ENCODE measurements at regions not wholly inside any gene's neighbourhood (a gene's known extent, or its start where the extent isn't known, plus 50 kb on each side); places are given as distances from the start of the nearest gene placed in this dataset.

- H3K4me2 ChIP-seq (ENCODE audit: low read length): no peak overlapping the region
- no peaks in the 10 kb centered on the region for H3K79me2 ChIP-seq (replicated peaks; ENCODE audit: insufficient read depth, low read length)
- H2AFZ ChIP-seq (ENCODE audit: low read depth, low read length): peak overlapping the region; percentile 43
- no peaks in the 10 kb centered on the region for H3K9me2 ChIP-seq (ENCODE audit: insufficient read depth, low read length)
- TF ChIP-seq RAD21 (conservative IDR thresholded peaks at IDR 0.05): no peak
- TF ChIP-seq TAF1 (IDR thresholded peaks at IDR 0.05; ENCODE audit: low read depth): no peak
- peak; percentile 56 for TF ChIP-seq POLR2AphosphoS5 (IDR thresholded peaks at IDR 0.05)
- no peak for TF ChIP-seq CTCF (IDR thresholded peaks at IDR 0.05; ENCODE audit: poor library complexity, severe bottlenecking)
- TF ChIP-seq REST (IDR thresholded peaks at IDR 0.05; ENCODE audit: borderline replicate concordance): no peak
- peak; percentile 81 for TF ChIP-seq EP300 (conservative IDR thresholded peaks at IDR 0.05; ENCODE audit: poor library complexity, severe bottlenecking)
- TF ChIP-seq SMC3 (conservative IDR thresholded peaks at IDR 0.05; ENCODE audit: poor library complexity): peak; percentile 19
- no peak for TF ChIP-seq MXI1 (conservative IDR thresholded peaks at IDR 0.05; ENCODE audit: poor library complexity, severe bottlenecking)
- H3K9me3 ChIP-seq (ENCODE audit: low read length): peaks cover 4% of the 10 kb centered on the region
- H3F3A ChIP-seq (ENCODE audit: insufficient read depth, low read length, poor library complexity, severe bottlenecking): no peaks in the 10 kb centered on the region
- H3K9ac ChIP-seq (ENCODE audit: low read length): peak overlapping the region; percentile 46
- no peaks in the 10 kb centered on the region for H4K20me1 ChIP-seq (ENCODE audit: insufficient read depth)
- peak overlapping the region; percentile 18 for H3K4me3 ChIP-seq (ENCODE audit: low read length)
- H3K27ac ChIP-seq (ENCODE audit: low read length): peak overlapping the region; percentile 67
- no peaks in the 10 kb centered on the region for H3K27me3 ChIP-seq (ENCODE audit: insufficient read depth, low read depth, low read length)
- no peaks in the 10 kb centered on the region for H3K36me3 ChIP-seq (ENCODE audit: insufficient read depth, low read length)
Observed at GRCh38 chr6:139917951-139918630, 543.6 kb upstream of the CITED2 start.

- no peak overlapping the region for H3K9ac ChIP-seq (ENCODE audit: low read length)
- H3K27me3 ChIP-seq (ENCODE audit: insufficient read depth, low read depth, low read length): no peaks in the 10 kb centered on the region
- H3F3A ChIP-seq (ENCODE audit: insufficient read depth, low read length, poor library complexity, severe bottlenecking): no peaks in the 10 kb centered on the region
- no peaks in the 10 kb centered on the region for H3K79me2 ChIP-seq (replicated peaks; ENCODE audit: insufficient read depth, low read length)
- H3K27ac ChIP-seq (ENCODE audit: low read length): no peak overlapping the region
- H2AFZ ChIP-seq (ENCODE audit: low read depth, low read length): no peak overlapping the region
- H3K4me2 ChIP-seq (ENCODE audit: low read length): no peak overlapping the region
- peaks cover 4% of the 10 kb centered on the region for H3K9me3 ChIP-seq (ENCODE audit: low read length)
- H3K4me3 ChIP-seq (ENCODE audit: low read length): no peak overlapping the region
- H3K36me3 ChIP-seq (ENCODE audit: insufficient read depth, low read length): no peaks in the 10 kb centered on the region
- TF ChIP-seq SMC3 (conservative IDR thresholded peaks at IDR 0.05; ENCODE audit: poor library complexity): no peak
- no peaks in the 10 kb centered on the region for H3K9me2 ChIP-seq (ENCODE audit: insufficient read depth, low read length)
- no peaks in the 10 kb centered on the region for H4K20me1 ChIP-seq (ENCODE audit: insufficient read depth)
Observed at GRCh38 chr6:139914910-139915309, 540.5 kb upstream of the CITED2 start.

All from neural cell (in vitro differentiated cells).